Breast epithelium (tissue), 4 donors: ENCODE measurements at regions not wholly inside any gene's neighbourhood (a gene's known extent, or its start where the extent isn't known, plus 50 kb on each side); places are given as distances from the start of the nearest gene placed in this dataset.

Experiments
- DNase-seq, 2 donors: peaks; one replicate each; pipeline ENCODE4 v3.0.0-alpha.2; 2019; ENCODE audit warnings: low spot score in 2 of 2
- H3K27ac ChIP-seq, 2 donors: fragments of 200-600 bp; sonication (generic) in 1 of 2; one replicate each; pipeline ENCODE4 v1.5.1; 2016 to 2019; ENCODE audit warnings: mild to moderate bottlenecking in 1 of 2
- H3K27me3 ChIP-seq, 2 donors: fragments of 200-600 bp; sonication (generic) in 1 of 2; one replicate each; pipeline versions ENCODE4 v1.5.1 to v1.6.0; 2017 to 2019; ENCODE audit warnings: control low read depth in 1 of 2, mild to moderate bottlenecking in 1 of 2
- H3K36me3 ChIP-seq: fragments of 200-600 bp; one replicate; pipeline ENCODE4 v1.5.1; 2019
- H3K4me1 ChIP-seq, 2 donors: fragments of 200-600 bp; sonication (generic); one replicate each; pipeline ENCODE4 v1.5.1; 2016 to 2019; ENCODE audit warnings: control low read depth in 1 of 2
- H3K4me3 ChIP-seq, 3 donors: fragments of 200-600 bp; sonication (generic); 1 replicate in 2 of 3; 2 replicates in 1 of 3; pipeline ENCODE4 v1.5.1; 2016 to 2019; ENCODE audit warnings: mild to moderate bottlenecking in 3 of 3, moderate library complexity in 2 of 3
- H3K9me3 ChIP-seq, 2 donors: fragments of 200-600 bp; sonication (generic) in 1 of 2; one replicate each; pipeline ENCODE4 v1.5.1; 2016 to 2019; ENCODE audit warnings: control low read depth in 1 of 2
- POLR2A ChIP-seq: fragments of 450-650 bp; IDR thresholded peaks from one replicate; pipeline ENCODE4 v1.6.1; 2016; ENCODE audit warnings: antibody characterized with exemption, mild to moderate bottlenecking, moderate library complexity
- POLR2AphosphoS5 ChIP-seq, 3 donors: sonication (generic); formaldehyde crosslinking; IDR thresholded peaks; one replicate each; pipeline ENCODE4 v1.6.1; 2017; ENCODE audit warnings: antibody characterized with exemption in 3 of 3
- intact Hi-C: fragments of 100-400 bp; cut with DNase I; formaldehyde crosslinking; loops from one replicate; pipeline ENCODE4 v1.15.1; 2023; ENCODE audit warnings: low total_unique reads
- TF ChIP-seq, protein P1 (sequence below), 3 donors: fragments of 450-650 bp; IDR thresholded peaks; one replicate each; pipeline ENCODE4 v1.5.1; 2016 to 2017; ENCODE audit warnings: antibody characterized with exemption in 3 of 3, mild to moderate bottlenecking in 3 of 3, moderate library complexity in 3 of 3

DNA sequence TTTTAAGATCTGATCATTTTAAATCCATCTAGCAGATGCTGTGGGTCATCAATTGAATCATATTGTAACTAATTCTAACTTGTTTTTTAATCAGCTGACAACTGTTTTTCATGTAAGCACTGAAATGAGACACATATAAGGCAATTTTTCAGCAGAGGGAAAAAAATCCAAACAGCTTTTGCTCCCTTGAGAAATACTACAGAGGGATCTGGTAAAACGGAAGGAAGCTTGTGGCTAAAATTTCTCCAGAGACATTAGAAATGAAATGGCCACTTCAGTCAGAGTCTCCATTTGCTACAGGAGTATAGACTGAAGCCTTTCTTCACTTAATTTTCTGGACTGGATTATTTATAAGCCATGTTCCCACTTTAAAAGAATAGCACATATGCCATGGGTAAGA lies 385.9 kb downstream of the MAN2A1 start:
- Histone ChIP-seq H3K27me3 (no peaks in the 10 kb centered on the region), H3K9me3 (peaks cover 14 to 15% of the 10 kb centered on the region in 2 donors), H3K4me1 (no peaks in the 10 kb centered on the region), H3K4me3 (no peak overlapping the region), H3K27ac (no peak overlapping the region), H3K36me3 (no peaks in the 10 kb centered on the region)
- DNase-seq: no peak
- TF ChIP-seq POLR2A (no peak), POLR2AphosphoS5 (IDR thresholded peaks at IDR 0.05) (no peak)
- TF ChIP-seq, protein P1, sequence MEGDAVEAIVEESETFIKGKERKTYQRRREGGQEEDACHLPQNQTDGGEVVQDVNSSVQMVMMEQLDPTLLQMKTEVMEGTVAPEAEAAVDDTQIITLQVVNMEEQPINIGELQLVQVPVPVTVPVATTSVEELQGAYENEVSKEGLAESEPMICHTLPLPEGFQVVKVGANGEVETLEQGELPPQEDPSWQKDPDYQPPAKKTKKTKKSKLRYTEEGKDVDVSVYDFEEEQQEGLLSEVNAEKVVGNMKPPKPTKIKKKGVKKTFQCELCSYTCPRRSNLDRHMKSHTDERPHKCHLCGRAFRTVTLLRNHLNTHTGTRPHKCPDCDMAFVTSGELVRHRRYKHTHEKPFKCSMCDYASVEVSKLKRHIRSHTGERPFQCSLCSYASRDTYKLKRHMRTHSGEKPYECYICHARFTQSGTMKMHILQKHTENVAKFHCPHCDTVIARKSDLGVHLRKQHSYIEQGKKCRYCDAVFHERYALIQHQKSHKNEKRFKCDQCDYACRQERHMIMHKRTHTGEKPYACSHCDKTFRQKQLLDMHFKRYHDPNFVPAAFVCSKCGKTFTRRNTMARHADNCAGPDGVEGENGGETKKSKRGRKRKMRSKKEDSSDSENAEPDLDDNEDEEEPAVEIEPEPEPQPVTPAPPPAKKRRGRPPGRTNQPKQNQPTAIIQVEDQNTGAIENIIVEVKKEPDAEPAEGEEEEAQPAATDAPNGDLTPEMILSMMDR (IDR thresholded peaks at IDR 0.05): no peak
- intact Hi-C loops: no loop called here

DNA sequence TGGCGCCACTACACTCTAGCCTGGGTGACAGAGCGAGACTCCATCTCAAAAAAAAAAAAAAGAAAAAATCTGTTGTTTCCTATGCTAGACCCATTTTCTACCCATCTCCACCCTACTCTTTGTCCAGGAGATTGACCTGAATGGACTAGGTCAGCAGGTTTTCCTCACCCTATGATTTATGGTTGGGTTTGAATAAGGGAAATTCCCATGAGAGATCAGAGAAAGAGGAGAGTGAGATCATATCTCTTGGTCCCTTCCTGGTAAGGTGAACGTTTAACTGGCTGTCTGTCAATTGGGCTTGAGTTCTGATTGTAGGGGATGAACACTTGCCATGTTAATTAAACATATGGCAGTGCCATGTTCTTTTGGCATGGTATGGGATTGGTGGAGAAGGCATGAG lies 387.4 kb downstream of the MAN2A1 start:
- Histone ChIP-seq H3K4me1 (no peaks in the 10 kb centered on the region), H3K36me3 (no peaks in the 10 kb centered on the region), H3K27me3 (no peaks in the 10 kb centered on the region), H3K27ac (no peak overlapping the region), H3K9me3 (peaks cover 14% of the 10 kb centered on the region in 2 donors), H3K4me3 (no peak overlapping the region)
- intact Hi-C loops: no loop called here
- DNase-seq: no peak
- TF ChIP-seq, protein P1 (IDR thresholded peaks at IDR 0.05): no peak
- TF ChIP-seq POLR2A: no peak

DNA sequence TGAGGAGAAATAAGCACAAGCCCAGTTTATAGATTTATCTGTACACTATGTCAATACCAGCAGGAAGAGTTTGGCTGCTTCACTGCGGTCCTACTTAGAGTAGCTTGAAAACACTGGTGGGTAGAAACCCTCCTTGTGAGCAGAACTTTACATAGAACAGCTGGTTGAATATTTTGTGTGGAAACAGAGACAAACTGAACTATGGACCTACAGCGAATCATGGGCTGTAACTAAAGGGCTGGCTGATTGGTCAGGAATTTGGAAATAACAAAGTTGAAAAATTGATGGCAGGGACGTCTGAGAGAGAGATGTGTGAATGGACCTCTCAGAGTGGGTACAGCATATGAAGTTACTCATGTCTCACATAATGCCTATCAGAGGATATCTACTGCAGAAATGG lies 392.5 kb downstream of the MAN2A1 start:
- intact Hi-C loops: no loop called here
- DNase-seq: no peak
- H3K27me3 ChIP-seq: no peaks in the 10 kb centered on the region
- H3K27ac ChIP-seq: no peak overlapping the region
- H3K9me3 ChIP-seq: no peaks in the 10 kb centered on the region
- no peak overlapping the region for H3K4me3 ChIP-seq
- no peaks in the 10 kb centered on the region for H3K36me3 ChIP-seq
- no peaks in the 10 kb centered on the region for H3K4me1 ChIP-seq
- TF ChIP-seq POLR2AphosphoS5 (IDR thresholded peaks at IDR 0.05) (no peak), POLR2A (no peak)
- TF ChIP-seq, protein P1 (IDR thresholded peaks at IDR 0.05): no peak

DNA sequence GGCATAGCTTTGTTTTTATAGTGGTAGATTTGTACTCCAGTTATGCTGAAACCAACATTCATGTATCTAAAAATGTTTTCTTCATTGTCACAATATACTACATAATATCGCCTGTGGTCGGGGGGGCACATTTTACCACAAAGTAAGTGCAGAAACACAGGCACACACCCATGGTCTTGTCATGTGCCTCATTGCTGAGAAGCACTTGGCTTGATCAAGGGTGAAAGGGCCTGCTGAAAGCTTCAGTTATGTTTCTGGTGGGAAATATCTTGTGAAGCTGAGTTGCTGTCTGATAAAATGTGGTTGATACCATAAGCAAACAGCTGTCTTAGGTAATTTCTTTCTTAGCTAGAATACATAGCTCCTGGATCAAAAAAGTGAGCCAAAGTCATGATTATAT lies 393.1 kb downstream of the MAN2A1 start:
- H3K27ac ChIP-seq: no peak overlapping the region
- intact Hi-C loops: no loop called here
- H3K4me1 ChIP-seq: no peaks in the 10 kb centered on the region
- no peak overlapping the region for H3K4me3 ChIP-seq
- no peaks in the 10 kb centered on the region for H3K36me3 ChIP-seq
- H3K27me3 ChIP-seq: no peaks in the 10 kb centered on the region
- no peaks in the 10 kb centered on the region for H3K9me3 ChIP-seq
- TF ChIP-seq, protein P1 (IDR thresholded peaks at IDR 0.05): no peak
- TF ChIP-seq POLR2AphosphoS5 (IDR thresholded peaks at IDR 0.05) (no peak), POLR2A (no peak)
- no peak for DNase-seq

DNA sequence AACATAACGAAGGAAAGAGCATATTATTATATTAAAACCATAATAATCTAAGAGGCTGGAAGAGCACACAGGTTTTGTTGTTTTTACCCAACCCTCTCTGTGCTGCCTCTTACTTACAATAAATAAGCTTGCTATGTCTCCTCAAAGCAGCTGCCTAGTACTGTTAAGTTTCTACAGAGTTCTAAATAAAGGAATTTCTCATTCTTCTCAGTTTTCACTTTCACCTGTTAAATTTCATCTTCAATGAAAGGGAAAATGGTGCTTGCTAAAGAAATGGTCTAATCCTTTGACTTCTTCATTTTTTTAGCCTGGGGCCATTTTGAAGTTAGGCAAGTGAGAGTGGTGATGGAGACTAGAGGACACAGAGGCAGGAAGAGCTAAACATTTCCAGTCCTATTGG lies 396.1 kb downstream of the MAN2A1 start:
- no peaks in the 10 kb centered on the region for H3K36me3 ChIP-seq
- DNase-seq: no peak
- H3K27ac ChIP-seq: no peak overlapping the region
- TF ChIP-seq POLR2AphosphoS5 (IDR thresholded peaks at IDR 0.05) (no peak), POLR2A (no peak)
- TF ChIP-seq, protein P1 (IDR thresholded peaks at IDR 0.05): no peak
- no peak overlapping the region for H3K4me3 ChIP-seq
- no peaks in the 10 kb centered on the region for H3K9me3 ChIP-seq
- no peaks in the 10 kb centered on the region for H3K4me1 ChIP-seq
- H3K27me3 ChIP-seq: no peaks in the 10 kb centered on the region
- intact Hi-C loops: no loop called here
